ENCODE measurements at regions not wholly inside any gene's neighbourhood (a gene's known extent, or its start where the extent isn't known, plus 50 kb on each side); places are given as distances from the start of the nearest gene placed in this dataset.
A peak's percentile ranks its signal among the peaks of the same experiment; 100 is the strongest.

GRCh38 chr16:85441890-85442670, 171.0 kb upstream of the GSE1 start:
- Histone ChIP-seq H3K36me3 (no peaks in the 10 kb centered on the region), H3K27me3 (no peaks in the 10 kb centered on the region), H3K4me3 (no peak overlapping the region), H3K9me3 (no peaks in the 10 kb centered on the region), H3K4me1 (peaks cover 35 to 46% (median 41%) of the 10 kb centered on the region in 4 donors), H3K27ac (no peak overlapping the region)
- DNase-seq, result no peak
- no peak for TF ChIP-seq EP300 (IDR thresholded peaks at IDR 0.05)
- WGBS, 5 donors, result 85 to 93% (median 90%) methylated on average over 12 of the region's 12 CpGs
- intact Hi-C loops (cut with DNase I; ENCODE audit: low total_unique reads), result no loop called here

- H3K9me3 ChIP-seq, result no peaks in the 10 kb centered on the region
- 83 to 88% (median 84%) methylated on average over 10 to 11 of the region's 11 CpGs for WGBS, 5 donors
- no peaks in the 10 kb centered on the region for H3K27me3 ChIP-seq
- no peak for TF ChIP-seq POLR2AphosphoS5 (IDR thresholded peaks at IDR 0.05)
- no peak for TF ChIP-seq EP300 (IDR thresholded peaks at IDR 0.05)
- TF ChIP-seq POLR2A (IDR thresholded peaks at IDR 0.05), result no peak
- no peak for TF ChIP-seq CTCF (IDR thresholded peaks at IDR 0.05)
- DNase-seq, result no peak
- H3K4me3 ChIP-seq, result no peak overlapping the region
- intact Hi-C loops (cut with DNase I; ENCODE audit: low total_unique reads), result no loop called here
- no peaks in the 10 kb centered on the region for H3K36me3 ChIP-seq
- H3K4me1 ChIP-seq, result peaks cover 37 to 46% (median 40%) of the 10 kb centered on the region in 4 donors
- H3K27ac ChIP-seq, result no peak overlapping the region
These were observed 170.0 kb upstream of the GSE1 start for GRCh38 chr16:85443116-85443515.

GRCh38 chr16:85443531-85443930, 169.6 kb upstream of the GSE1 start:
- TF ChIP-seq EP300 (IDR thresholded peaks at IDR 0.05), result no peak
- no peaks in the 10 kb centered on the region for H3K36me3 ChIP-seq
- H3K27me3 ChIP-seq, result no peaks in the 10 kb centered on the region
- no peaks in the 10 kb centered on the region for H3K9me3 ChIP-seq
- 91 to 93% (median 92%) methylated on average over 15 of the region's 15 CpGs for WGBS, 5 donors
- no peak overlapping the region for H3K27ac ChIP-seq
- no peak for DNase-seq
- H3K4me3 ChIP-seq, result no peak overlapping the region
- intact Hi-C loops (cut with DNase I; ENCODE audit: low total_unique reads), result no loop called here
- peaks cover 41 to 46% (median 43%) of the 10 kb centered on the region in 4 donors for H3K4me1 ChIP-seq

- Histone ChIP-seq H3K4me1 (peaks cover 54 to 60% (median 56%) of the 10 kb centered on the region in 4 donors), H3K27ac (peak overlapping the region in 4 of 5 donors; percentile 1 to 82 (median 50))
- DNase-seq, result peak; percentile 56 to 85
These were observed 167.9 kb upstream of the GSE1 start for GRCh38 chr16:85445064-85445778.

GRCh38 chr16:85445779-85446222, 167.3 kb upstream of the GSE1 start:
- no peak overlapping the region for H3K4me3 ChIP-seq
- H3K4me1 ChIP-seq, result peaks cover 54 to 60% (median 56%) of the 10 kb centered on the region in 4 donors
- 29 to 46% (median 45%) methylated on average over 4 to 14 of the region's 14 CpGs for WGBS, 5 donors
- DNase-seq, result peak; percentile 70 to 85
- TF ChIP-seq POLR2A (IDR thresholded peaks at IDR 0.05) (no peak), POLR2AphosphoS5 (IDR thresholded peaks at IDR 0.05) (peak in 1 of 3 donors; percentile 16)
- no peaks in the 10 kb centered on the region for H3K27me3 ChIP-seq
- intact Hi-C loops (cut with DNase I; ENCODE audit: low total_unique reads), result no loop called here
- no peaks in the 10 kb centered on the region for H3K36me3 ChIP-seq
- H3K27ac ChIP-seq, result peak overlapping the region; percentile 45 to 82 (median 76)
- no peaks in the 10 kb centered on the region for H3K9me3 ChIP-seq

More at GRCh38 chr16:85445064-85445778, 167.9 kb upstream of the GSE1 start:
- no peaks in the 10 kb centered on the region for H3K36me3 ChIP-seq
- TF ChIP-seq POLR2A (IDR thresholded peaks at IDR 0.05) (no peak), POLR2AphosphoS5 (IDR thresholded peaks at IDR 0.05) (no peak), EP300 (IDR thresholded peaks at IDR 0.05) (no peak)
- WGBS, 5 donors, result 36 to 62% (median 41%) methylated on average over 23 to 27 of the region's 27 CpGs
- no peaks in the 10 kb centered on the region for H3K27me3 ChIP-seq
- no peak overlapping the region for H3K4me3 ChIP-seq
- intact Hi-C loops (cut with DNase I; ENCODE audit: low total_unique reads), result no loop called here
- H3K9me3 ChIP-seq, result no peaks in the 10 kb centered on the region

GRCh38 chr16:85446951-85447692, 166.0 kb upstream of the GSE1 start:
- Histone ChIP-seq H3K9me3 (no peaks in the 10 kb centered on the region), H3K36me3 (no peaks in the 10 kb centered on the region), H3K27me3 (no peaks in the 10 kb centered on the region), H3K4me1 (peaks cover 54 to 60% (median 58%) of the 10 kb centered on the region in 4 donors), H3K4me3 (no peak overlapping the region), H3K27ac (peak overlapping the region; percentile 76 to 82 (median 79))
- DNase-seq, result peak; percentile 54 to 72
- TF ChIP-seq CTCF (IDR thresholded peaks at IDR 0.05) (no peak), POLR2AphosphoS5 (IDR thresholded peaks at IDR 0.05) (peak in 1 of 3 donors; percentile 22)
- WGBS, 5 donors, result 65 to 86% (median 68%) methylated on average over 18 to 19 of the region's 19 CpGs
- intact Hi-C loops (cut with DNase I; ENCODE audit: low total_unique reads), result no loop called here
